H1 (cell line): ENCODE measurements at regions not wholly inside any gene's neighbourhood (a gene's known extent, or its start where the extent isn't known, plus 50 kb on each side); places are given as distances from the start of the nearest gene placed in this dataset.

ENCODE experiments used
- CTCF ChIA-PET: fragments of 300-600 bp; sonication (Branson Sonifier 250); formaldehyde crosslinking; loops from one replicate; lab custom pipeline; 2021; ENCODE audit not compliant: partially characterized antibody; lab: Charles Lee
- POLR2A ChIA-PET: fragments of 300-600 bp; sonication (Branson Sonifier 250); formaldehyde crosslinking; loops from one replicate; lab custom pipeline; 2021; ENCODE audit warnings: inconsistent platforms; ENCODE audit not compliant: partially characterized antibody; lab: Charles Lee
- DNase-seq, 2 experiments: peaks; one replicate each; pipeline versions ENCODE4 v3.0.0 to v3.0.0-alpha.2; 2010 to 2022; ENCODE audit warnings: low spot score in 2 of 2, low read depth in 1 of 2, mixed read lengths in 1 of 2
- FAIRE-seq: peaks from 2 replicates; lab custom pipeline; 2011; peaks lifted over from hg19 to GRCh38; lab: Jason Lieb, UNC
- H2AFZ ChIP-seq: 2 replicates; pipeline ENCODE4 v1.8.1; 2012; ENCODE audit warnings: low read length, inconsistent platforms
- H2AK5ac ChIP-seq: 2 replicates; pipeline ENCODE4 v1.6.1; 2013; ENCODE audit warnings: low read depth, low read length
- H2BK120ac ChIP-seq: replicated peaks from 2 replicates; pipeline ENCODE3; 2013; ENCODE audit warnings: low read depth, low read length, inconsistent platforms
- H2BK12ac ChIP-seq: 2 replicates; pipeline ENCODE4 v1.6.1; 2013; ENCODE audit warnings: low read depth, low read length
- H2BK15ac ChIP-seq: 2 replicates; pipeline ENCODE4 v1.6.1; 2013; ENCODE audit warnings: low read length
- H2BK20ac ChIP-seq: 2 replicates; pipeline ENCODE4 v1.6.1; 2013; ENCODE audit warnings: low read length
- H2BK5ac ChIP-seq: 2 replicates; pipeline ENCODE4 v1.6.1; 2013; ENCODE audit warnings: low read depth, low read length
- H3K14ac ChIP-seq: 2 replicates; pipeline ENCODE4 v1.6.1; 2013; ENCODE audit warnings: inconsistent platforms; ENCODE audit not compliant: insufficient read length
- H3K18ac ChIP-seq: 2 replicates; pipeline ENCODE4 v1.6.1; 2013; ENCODE audit warnings: low read length; ENCODE audit errors: extremely low read depth
- H3K23ac ChIP-seq: 2 replicates; pipeline ENCODE4 v1.6.1; 2013; ENCODE audit warnings: inconsistent platforms; ENCODE audit not compliant: insufficient read length
- H3K23me2 ChIP-seq: 2 replicates; pipeline ENCODE4 v1.6.1; 2013; ENCODE audit warnings: low read depth, low read length
- H3K27ac ChIP-seq: 2 replicates; pipeline ENCODE4 v1.6.1; 2011; ENCODE audit warnings: low read depth, low read length, inconsistent platforms
- H3K27me3 ChIP-seq, 4 experiments: replicated peaks in 1 of 4; 1 replicate in 1 of 4; 2 replicates in 3 of 4; pipeline versions ENCODE4 v1.6.1 to v1.8.1; 2011 to 2013; ENCODE audit warnings: low read length in 3 of 4, mild to moderate bottlenecking in 3 of 4, inconsistent platforms in 2 of 4, mixed read lengths in 2 of 4, moderate library complexity in 1 of 4; ENCODE audit not compliant: control insufficient read depth in 3 of 4, insufficient read depth in 3 of 4; ENCODE audit errors: extremely low read depth in 1 of 4
- H3K36me3 ChIP-seq, 4 experiments: 2 replicates each; pipeline versions ENCODE4 v1.6.1 to v1.8.1; 2011 to 2013; ENCODE audit warnings: mild to moderate bottlenecking in 4 of 4, low read length in 3 of 4, moderate library complexity in 2 of 4, control low read depth in 1 of 4, inconsistent platforms in 1 of 4; ENCODE audit not compliant: insufficient read depth in 4 of 4, control insufficient read depth in 2 of 4
- H3K4ac ChIP-seq: replicated peaks from 2 replicates; pipeline ENCODE3; 2013; ENCODE audit warnings: low read length, low read depth, mixed read lengths, inconsistent platforms; ENCODE audit not compliant: insufficient read length
- H3K4me1 ChIP-seq, 4 experiments: replicated peaks in 1 of 4; 1 replicate in 1 of 4; 2 replicates in 3 of 4; pipeline versions ENCODE4 v1.6.1 to v1.8.1; 2011 to 2013; ENCODE audit warnings: low read length in 3 of 4, inconsistent platforms in 2 of 4, mixed read lengths in 1 of 4; ENCODE audit not compliant: insufficient read depth in 4 of 4, control insufficient read depth in 3 of 4
- H3K4me2 ChIP-seq, 2 experiments: 2 replicates each; pipeline versions ENCODE4 v1.6.1 to v1.8.1; 2011 to 2013; ENCODE audit warnings: low read depth in 2 of 2, low read length in 2 of 2, control low read depth in 1 of 2, inconsistent platforms in 1 of 2, mild to moderate bottlenecking in 1 of 2; ENCODE audit not compliant: insufficient read depth in 1 of 2
- H3K4me3 ChIP-seq, 4 experiments: fragments of 200-600, 300-600 bp in 1 of 4; sonication (generic), shearing (Covaris generic), sonication (Bioruptor Twin) in 1 of 4; 2 replicates each; pipeline versions ENCODE4 v1.5.1 to v1.8.1; 2011 to 2016; ENCODE audit warnings: low read length in 4 of 4, low read depth in 3 of 4, control low read depth in 2 of 4, inconsistent platforms in 2 of 4, mild to moderate bottlenecking in 2 of 4, mixed read lengths in 1 of 4, moderate library complexity in 1 of 4; ENCODE audit not compliant: insufficient read depth in 2 of 4; ENCODE audit errors: extremely low read depth in 1 of 4
- H3K56ac ChIP-seq: replicated peaks from 2 replicates; pipeline ENCODE3; 2013; ENCODE audit warnings: low read depth, mild to moderate bottlenecking, mixed read lengths, low read length, inconsistent platforms; ENCODE audit not compliant: insufficient read length
- H3K79me1 ChIP-seq: 2 replicates; pipeline ENCODE4 v1.6.1; 2013; ENCODE audit warnings: low read depth, low read length, control low read depth
- H3K79me2 ChIP-seq, 2 experiments: 2 replicates each; pipeline versions ENCODE4 v1.6.1 to v1.8.1; 2012 to 2013; ENCODE audit warnings: low read length in 2 of 2, mild to moderate bottlenecking in 2 of 2, inconsistent platforms in 1 of 2; ENCODE audit not compliant: insufficient read depth in 2 of 2, control insufficient read depth in 1 of 2
- H3K9ac ChIP-seq, 4 experiments: replicated peaks in 1 of 4; 1 replicate in 1 of 4; 2 replicates in 3 of 4; pipeline versions ENCODE4 v1.6.1 to v1.8.1; 2011 to 2013; ENCODE audit warnings: low read depth in 3 of 4, low read length in 3 of 4, control low read depth in 2 of 4, mild to moderate bottlenecking in 2 of 4, moderate library complexity in 2 of 4, inconsistent platforms in 1 of 4; ENCODE audit errors: extremely low read depth in 1 of 4
- H3K9me3 ChIP-seq, 2 experiments: 2 replicates each; pipeline versions ENCODE4 v1.6.1 to v1.8.1; 2012 to 2013; ENCODE audit warnings: mild to moderate bottlenecking in 2 of 2, moderate library complexity in 2 of 2, control low read depth in 1 of 2, inconsistent platforms in 1 of 2, low read depth in 1 of 2, low read length in 1 of 2, mixed read lengths in 1 of 2; ENCODE audit not compliant: insufficient read depth in 2 of 2
- H4K20me1 ChIP-seq, 2 experiments: replicated peaks in 1 of 2; 2 replicates each; pipeline versions ENCODE3 to v1.8.1; 2011 to 2013; ENCODE audit warnings: inconsistent platforms in 2 of 2, low read length in 2 of 2, mild to moderate bottlenecking in 1 of 2; ENCODE audit not compliant: insufficient read depth in 2 of 2, control insufficient read depth in 1 of 2
- H4K5ac ChIP-seq: 2 replicates; pipeline ENCODE4 v1.6.1; 2013; ENCODE audit warnings: low read length, low read depth, mixed read lengths, inconsistent platforms; ENCODE audit not compliant: insufficient read length
- H4K8ac ChIP-seq: 2 replicates; pipeline ENCODE4 v1.8.0; 2013; ENCODE audit warnings: mild to moderate bottlenecking, moderate library complexity, low read length, inconsistent platforms; ENCODE audit not compliant: insufficient read depth; ENCODE audit errors: extremely low read depth
- H4K91ac ChIP-seq: replicated peaks from 2 replicates; pipeline ENCODE3; 2013; ENCODE audit warnings: low read length, mixed read lengths, inconsistent platforms; ENCODE audit not compliant: insufficient read length
- BCL11A ChIP-seq, 2 experiments: IDR thresholded peaks; one replicate each; pipeline ENCODE4 v1.6.1; 2011; ENCODE audit warnings: low read depth in 2 of 2, low read length in 2 of 2, mild to moderate bottlenecking in 2 of 2
- CBX8 ChIP-seq: fragments of 300-800, 300-1000 bp; sonication (generic); IDR thresholded peaks from 2 replicates; pipeline ENCODE4 v1.7.1; 2016; ENCODE audit warnings: low read depth, low read length, borderline replicate concordance
- CHD2 ChIP-seq: IDR thresholded peaks from 2 replicates; pipeline ENCODE4 v1.6.1; 2012; ENCODE audit warnings: low read length, improper control_type of control experiment
- CTBP2 ChIP-seq: IDR thresholded peaks from 2 replicates; pipeline ENCODE4 v1.7.0; 2011; ENCODE audit warnings: borderline replicate concordance, mild to moderate bottlenecking, moderate library complexity, mixed read lengths, low read length; ENCODE audit not compliant: insufficient read depth, insufficient read length
- GTF2F1 ChIP-seq: IDR thresholded peaks from 2 replicates; pipeline ENCODE4 v1.6.1; 2012; ENCODE audit warnings: low read depth, low read length, improper control_type of control experiment, borderline replicate concordance
- KDM1A ChIP-seq: fragments of 200-600, 300-600 bp; sonication (generic); IDR thresholded peaks from 2 replicates; pipeline ENCODE4 v1.7.1; 2016; ENCODE audit warnings: mild to moderate bottlenecking, low read length, borderline replicate concordance
- POU5F1 ChIP-seq: IDR thresholded peaks from 2 replicates; pipeline ENCODE4 v1.6.1; 2011; ENCODE audit warnings: low read depth, mild to moderate bottlenecking, low read length, moderate library complexity
- RBBP5 ChIP-seq: IDR thresholded peaks from 2 replicates; pipeline ENCODE4 v1.7.1; 2012; ENCODE audit warnings: low read depth, mild to moderate bottlenecking, inconsistent platforms, low read length, moderate library complexity, borderline replicate concordance
- RXRA ChIP-seq: IDR thresholded peaks from 2 replicates; pipeline ENCODE4 v1.6.1; 2011; ENCODE audit warnings: low read depth, mild to moderate bottlenecking, low read length, moderate library complexity; ENCODE audit not compliant: insufficient read depth
- SIN3A ChIP-seq, 2 experiments: IDR thresholded peaks in 1 of 2; conservative IDR thresholded peaks in 1 of 2; 2 replicates each; pipeline ENCODE4 v1.6.1; 2011 to 2012; ENCODE audit warnings: low read length in 2 of 2, improper control_type of control experiment in 1 of 2, low read depth in 1 of 2, mild to moderate bottlenecking in 1 of 2
- TCF12 ChIP-seq: IDR thresholded peaks from 2 replicates; pipeline ENCODE4 v1.6.1; 2011; ENCODE audit warnings: low read depth, mild to moderate bottlenecking, low read length
- YY1 ChIP-seq: IDR thresholded peaks from 2 replicates; pipeline ENCODE4 v1.6.1; 2011; ENCODE audit warnings: low read depth, mild to moderate bottlenecking, low read length
- WGBS, 2 experiments: shearing (Covaris generic) in 1 of 2; methylation state at CpG; one replicate each; pipeline versions ENCODE4 v1.1.6 to v1.1.7; 2013 to 2015; ENCODE audit warnings: low lambda C conversion rate in 2 of 2, mixed read lengths in 2 of 2, inconsistent platforms in 1 of 2, low coverage in 1 of 2, missing lambda C conversion rate in 1 of 2; ENCODE audit not compliant: insufficient replicate concordance in 2 of 2, insufficient coverage in 1 of 2, insufficient read length in 1 of 2; ENCODE audit errors: extremely low coverage in 1 of 2, missing lambda C conversion rate in 1 of 2; 5-methylcytosine and 5-hydroxymethylcytosine counted together
- TF ChIP-seq, protein P1 (sequence below): IDR thresholded peaks from 2 replicates; pipeline ENCODE4 v1.6.1; 2011; ENCODE audit warnings: low read depth, mild to moderate bottlenecking, low read length; ENCODE audit not compliant: insufficient read depth

DNA sequence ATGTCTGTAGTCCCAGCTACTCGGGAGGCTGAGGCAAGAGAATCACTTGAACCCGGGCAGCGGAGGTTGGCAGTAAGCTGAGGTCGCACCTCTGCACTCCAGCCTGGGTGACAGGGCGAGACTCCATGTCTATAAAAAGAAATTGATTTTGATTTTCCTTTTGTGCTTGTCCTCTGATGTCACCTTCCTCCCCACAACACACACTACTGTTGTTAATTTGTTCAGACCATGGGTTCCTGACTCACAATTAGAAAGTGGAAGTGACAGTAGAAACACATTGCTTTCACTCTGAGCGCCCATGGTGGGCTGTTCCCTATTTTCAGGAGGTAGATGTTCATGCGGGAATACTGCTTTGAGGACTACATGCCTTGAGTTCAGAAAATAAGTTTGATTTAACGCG, 165.5 kb upstream of the KCNJ6 start:
- WGBS, 2 experiments: 91% methylated on average over 9 of the region's 9 CpGs; no CpG with 5 or more reads in 1 of the 2 experiments

More for the DNA sequence above, 165.5 kb upstream of the KCNJ6 start:
- H3K23ac ChIP-seq: no peak overlapping the region
- TF ChIP-seq BCL11A (IDR thresholded peaks at IDR 0.05; ENCODE audit: low read depth in 2 of 2, low read length in 2 of 2) (no peak), TCF12 (no peak), RBBP5 (no peak), KDM1A (no peak), RXRA (no peak), YY1 (no peak), CBX8 (no peak), GTF2F1 (no peak), CHD2 (no peak), CTBP2 (no peak), POU5F1 (no peak), SIN3A (conservative IDR thresholded peaks at IDR 0.05 in 1 of 2, IDR thresholded peaks at IDR 0.05 in 1 of 2; ENCODE audit: low read depth in 1 of 2, low read length in 2 of 2) (no peak)
- TF ChIP-seq, protein P1, sequence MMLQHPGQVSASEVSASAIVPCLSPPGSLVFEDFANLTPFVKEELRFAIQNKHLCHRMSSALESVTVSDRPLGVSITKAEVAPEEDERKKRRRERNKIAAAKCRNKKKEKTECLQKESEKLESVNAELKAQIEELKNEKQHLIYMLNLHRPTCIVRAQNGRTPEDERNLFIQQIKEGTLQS: no peak
- no peaks in the 10 kb centered on the region; the same call in 1 of the 2 replicates for H3K79me1 ChIP-seq
- no peaks in the 10 kb centered on the region for H3K23me2 ChIP-seq
- no peak overlapping the region for H2BK5ac ChIP-seq
- no peak overlapping the region for H3K14ac ChIP-seq
- H3K27me3 ChIP-seq: no peaks in the 10 kb centered on the region
- H4K91ac ChIP-seq: no peak overlapping the region
- H4K5ac ChIP-seq: no peak overlapping the region
- H2BK120ac ChIP-seq: no peak overlapping the region
- no peak overlapping the region for H3K4me3 ChIP-seq
- no peak overlapping the region for H3K56ac ChIP-seq
- no peak overlapping the region for H4K8ac ChIP-seq
- no peak overlapping the region for H2AK5ac ChIP-seq
- no peak overlapping the region for H3K18ac ChIP-seq
- DNase-seq (no peak), FAIRE-seq (no peak)
- no peak overlapping the region for H3K27ac ChIP-seq
- H3K4me2 ChIP-seq: no peak overlapping the region
- no peak overlapping the region for H2BK15ac ChIP-seq
- H3K4ac ChIP-seq: no peak overlapping the region
- POLR2A ChIA-PET: no interaction called here
- no peaks in the 10 kb centered on the region for H4K20me1 ChIP-seq
- H3K36me3 ChIP-seq: no peaks in the 10 kb centered on the region
- no peak overlapping the region for H2AFZ ChIP-seq
- no peak overlapping the region for H3K9ac ChIP-seq
- CTCF ChIA-PET: no interaction called here
- no peaks in the 10 kb centered on the region for H3K79me2 ChIP-seq
- no peaks in the 10 kb centered on the region; a peak in 1 of 7 replicates for H3K4me1 ChIP-seq
- H2BK12ac ChIP-seq: no peak overlapping the region
- H3K9me3 ChIP-seq: no peaks in the 10 kb centered on the region
- no peak overlapping the region for H2BK20ac ChIP-seq
